ENCODE measurements at regions not wholly inside any gene's neighbourhood (a gene's known extent, or its start where the extent isn't known, plus 50 kb on each side); places are given as distances from the start of the nearest gene placed in this dataset.

- Histone ChIP-seq H3K9me3 (ENCODE audit: insufficient read depth in 2 of 2, low read depth in 1 of 2, low read length in 1 of 2) (no peaks in the 10 kb centered on the region), H3K79me2 (ENCODE audit: control insufficient read depth in 1 of 2, insufficient read depth in 2 of 2, low read length in 2 of 2) (no peaks in the 10 kb centered on the region), H2BK20ac (ENCODE audit: low read length) (no peak overlapping the region), H3K4me1 (replicated peaks in 1 of 4; ENCODE audit: control insufficient read depth in 3 of 4, insufficient read depth in 4 of 4, low read length in 3 of 4) (no peaks in the 10 kb centered on the region), H4K91ac (replicated peaks; ENCODE audit: insufficient read length, low read length) (no peak overlapping the region), H3K79me1 (ENCODE audit: low read depth, low read length) (no peaks in the 10 kb centered on the region), H3K4me3 (ENCODE audit: extremely low read depth in 1 of 4, insufficient read depth in 2 of 4, low read depth in 3 of 4, low read length in 4 of 4) (no peak overlapping the region), H3K23me2 (ENCODE audit: low read depth, low read length) (no peaks in the 10 kb centered on the region), H2AK5ac (ENCODE audit: low read depth, low read length) (no peak overlapping the region), H4K5ac (ENCODE audit: insufficient read length, low read depth, low read length) (no peak overlapping the region), H4K8ac (ENCODE audit: extremely low read depth, insufficient read depth, low read length) (no peak overlapping the region), H3K27ac (ENCODE audit: low read depth, low read length) (no peak overlapping the region), H3K18ac (ENCODE audit: extremely low read depth, low read length) (no peak overlapping the region), H2BK120ac (replicated peaks; ENCODE audit: low read depth, low read length) (no peak overlapping the region), H3K36me3 (ENCODE audit: control insufficient read depth in 2 of 4, insufficient read depth in 4 of 4, low read length in 3 of 4) (no peaks in the 10 kb centered on the region), H2AFZ (ENCODE audit: low read length) (no peak overlapping the region), H3K9ac (replicated peaks in 1 of 4; ENCODE audit: extremely low read depth in 1 of 4, low read depth in 3 of 4, low read length in 3 of 4) (no peak overlapping the region), H3K23ac (ENCODE audit: insufficient read length) (no peak overlapping the region), H3K56ac (replicated peaks; ENCODE audit: insufficient read length, low read depth, low read length) (no peak overlapping the region), H4K20me1 (replicated peaks in 1 of 2; ENCODE audit: control insufficient read depth in 1 of 2, insufficient read depth in 2 of 2, low read length in 2 of 2) (peaks cover 0 to 2% of the 10 kb centered on the region in 2 experiments), H2BK5ac (ENCODE audit: low read depth, low read length) (no peak overlapping the region), H3K4me2 (ENCODE audit: insufficient read depth in 1 of 2, low read depth in 2 of 2, low read length in 2 of 2) (no peak overlapping the region), H2BK15ac (ENCODE audit: low read length) (no peak overlapping the region), H2BK12ac (ENCODE audit: low read depth, low read length) (no peak overlapping the region), H3K14ac (ENCODE audit: insufficient read length) (no peak overlapping the region), H3K27me3 (replicated peaks in 1 of 4; ENCODE audit: control insufficient read depth in 3 of 4, extremely low read depth in 1 of 4, insufficient read depth in 3 of 4, low read length in 3 of 4) (peaks cover 0 to 4% (median 0%) of the 10 kb centered on the region in 4 experiments; a peak in 1 of 7 replicates), H3K4ac (replicated peaks; ENCODE audit: insufficient read length, low read depth, low read length) (no peak overlapping the region)
- ChIA-PET POLR2A (ENCODE audit: partially characterized antibody) (no interaction called here), CTCF (ENCODE audit: partially characterized antibody) (no interaction called here)
- no peak for DNase-seq (ENCODE audit: low read depth in 1 of 2, low spot score in 2 of 2)
- WGBS, 2 experiments (ENCODE audit: extremely low coverage in 1 of 2, insufficient coverage in 1 of 2, insufficient read length in 1 of 2, insufficient replicate concordance in 2 of 2, low coverage in 1 of 2, low lambda C conversion rate in 2 of 2, missing lambda C conversion rate in 1 of 2): 75% methylated on average over 4 of the region's 4 CpGs; no CpG with 5 or more reads in 1 of the 2 experiments
- FAIRE-seq: no peak
- TF ChIP-seq POLR2AphosphoS5 (IDR thresholded peaks at IDR 0.05; ENCODE audit: low read depth, low read length) (no peak), POLR2A (IDR thresholded peaks at IDR 0.05; ENCODE audit: control extremely low read depth in 1 of 2, low read depth in 2 of 2, low read length in 2 of 2) (no peak), NRF1 (IDR thresholded peaks at IDR 0.05; ENCODE audit: low read depth, low read length) (no peak), BACH1 (IDR thresholded peaks at IDR 0.05; ENCODE audit: low read length) (no peak), TCF12 (IDR thresholded peaks at IDR 0.05; ENCODE audit: low read depth, low read length) (no peak), POU5F1 (IDR thresholded peaks at IDR 0.05; ENCODE audit: low read depth, low read length) (no peak), KDM1A (IDR thresholded peaks at IDR 0.05; ENCODE audit: borderline replicate concordance, low read length) (no peak), TBP (IDR thresholded peaks at IDR 0.05; ENCODE audit: low read depth, low read length) (no peak), KDM4A (IDR thresholded peaks at IDR 0.05; ENCODE audit: low read depth, low read length, severe bottlenecking) (no peak), SUZ12 (IDR thresholded peaks at IDR 0.05; ENCODE audit: low read length) (no peak), USF2 (IDR thresholded peaks at IDR 0.05; ENCODE audit: low read length) (no peak), SP4 (IDR thresholded peaks at IDR 0.05; ENCODE audit: low read length) (no peak), SP1 (IDR thresholded peaks at IDR 0.05; ENCODE audit: low read depth, low read length) (no peak), TAF1 (IDR thresholded peaks at IDR 0.05; ENCODE audit: low read depth, low read length) (no peak), RAD21 (IDR thresholded peaks at IDR 0.05 in 1 of 2, conservative IDR thresholded peaks at IDR 0.05 in 1 of 2; ENCODE audit: low read depth in 2 of 2, low read length in 2 of 2) (no peak)
Observed at GRCh38 chr22:23478175-23478574, 101.9 kb downstream of the IGLL1 start.

Data from H1 (cell line).